CD14-positive monocyte (primary cell): ENCODE measurements at regions not wholly inside any gene's neighbourhood (a gene's known extent, or its start where the extent isn't known, plus 50 kb on each side); places are given as distances from the start of the nearest gene placed in this dataset.

Source experiments
- small RNA-seq: library from RNA; depleted of rRNA; stranded (forward); fragments of <200 nt; gene quantifications from one replicate; pipeline ENCODE3, GENCODE V24; 2012; ENCODE audit warnings: low read depth; ENCODE audit not compliant: insufficient read length

Small RNA genes in the stretch of these regions (small RNA-seq; reads per million reads assigned to genes)
- 30.5 reads per million, percentile 91 among the genes with 10 or more reads in this experiment for gene RNA5SP19
